ENCODE measurements at regions not wholly inside any gene's neighbourhood (a gene's known extent, or its start where the extent isn't known, plus 50 kb on each side); places are given as distances from the start of the nearest gene placed in this dataset.

- Histone ChIP-seq H3K4me3 (no peak overlapping the region), H3K27me3 (no peaks in the 10 kb centered on the region), H3F3A (ENCODE audit: low read depth) (no peaks in the 10 kb centered on the region), H3K4me1 (no peaks in the 10 kb centered on the region), H3K9ac (no peak overlapping the region), H3K79me2 (ENCODE audit: low read depth) (no peaks in the 10 kb centered on the region), H4K20me1 (ENCODE audit: low read depth) (no peaks in the 10 kb centered on the region), H3K9me3 (ENCODE audit: low read depth) (no peaks in the 10 kb centered on the region), H3K36me3 (no peaks in the 10 kb centered on the region), H2AFZ (replicated peaks) (no peak overlapping the region), H3K4me2 (no peak overlapping the region), H3K27ac (no peak overlapping the region)
- H3K36me3 Mint-ChIP-seq = no peaks in the 10 kb centered on the region
- H3K4me1 Mint-ChIP-seq = peaks cover 4% of the 10 kb centered on the region
- no peak overlapping the region for H3K27ac Mint-ChIP-seq
- H3K9me3 Mint-ChIP-seq = peaks cover 2% of the 10 kb centered on the region
- no peak for DNase-seq (ENCODE audit: low spot score)
- peaks cover 8% of the 10 kb centered on the region for H3K27me3 Mint-ChIP-seq (ENCODE audit: insufficient read depth, low read depth)
- no peak overlapping the region for H3K4me3 Mint-ChIP-seq
- TF ChIP-seq, protein P1, sequence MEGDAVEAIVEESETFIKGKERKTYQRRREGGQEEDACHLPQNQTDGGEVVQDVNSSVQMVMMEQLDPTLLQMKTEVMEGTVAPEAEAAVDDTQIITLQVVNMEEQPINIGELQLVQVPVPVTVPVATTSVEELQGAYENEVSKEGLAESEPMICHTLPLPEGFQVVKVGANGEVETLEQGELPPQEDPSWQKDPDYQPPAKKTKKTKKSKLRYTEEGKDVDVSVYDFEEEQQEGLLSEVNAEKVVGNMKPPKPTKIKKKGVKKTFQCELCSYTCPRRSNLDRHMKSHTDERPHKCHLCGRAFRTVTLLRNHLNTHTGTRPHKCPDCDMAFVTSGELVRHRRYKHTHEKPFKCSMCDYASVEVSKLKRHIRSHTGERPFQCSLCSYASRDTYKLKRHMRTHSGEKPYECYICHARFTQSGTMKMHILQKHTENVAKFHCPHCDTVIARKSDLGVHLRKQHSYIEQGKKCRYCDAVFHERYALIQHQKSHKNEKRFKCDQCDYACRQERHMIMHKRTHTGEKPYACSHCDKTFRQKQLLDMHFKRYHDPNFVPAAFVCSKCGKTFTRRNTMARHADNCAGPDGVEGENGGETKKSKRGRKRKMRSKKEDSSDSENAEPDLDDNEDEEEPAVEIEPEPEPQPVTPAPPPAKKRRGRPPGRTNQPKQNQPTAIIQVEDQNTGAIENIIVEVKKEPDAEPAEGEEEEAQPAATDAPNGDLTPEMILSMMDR (IDR thresholded peaks at IDR 0.05) = no peak
- TF ChIP-seq EZH2 (IDR thresholded peaks at IDR 0.05) (no peak), EZH2phosphoT487 (IDR thresholded peaks at IDR 0.05) (no peak)
These were observed 64.7 kb upstream of the DUSP5 start for GRCh38 chr10:110432814-110433565.

DNA sequence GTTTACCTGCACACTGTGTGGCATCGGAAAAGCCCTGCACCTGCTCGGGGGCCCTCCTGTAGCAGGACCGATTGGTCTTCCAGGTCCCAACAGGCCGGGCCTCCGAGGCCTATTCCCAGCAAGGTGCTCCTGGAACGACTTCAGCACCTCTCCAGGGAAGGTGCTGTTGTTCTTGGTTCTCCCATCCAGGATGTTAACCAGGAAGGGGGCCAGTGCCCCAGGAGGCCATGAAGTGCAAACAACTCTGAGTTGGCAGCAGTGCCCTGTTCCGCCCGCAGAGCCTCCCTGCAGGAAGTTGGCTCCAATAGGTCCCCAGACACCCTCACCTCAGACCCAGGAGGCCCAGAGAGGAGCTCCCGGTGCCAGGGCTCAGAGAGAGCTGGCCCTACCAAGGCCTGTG is 64.0 kb upstream of the DUSP5 start:
- Histone ChIP-seq H3K4me2 (no peak overlapping the region), H3K9me3 (ENCODE audit: low read depth) (no peaks in the 10 kb centered on the region), H3K4me3 (no peak overlapping the region), H3K9ac (no peak overlapping the region), H3F3A (ENCODE audit: low read depth) (no peaks in the 10 kb centered on the region), H4K20me1 (ENCODE audit: low read depth) (no peaks in the 10 kb centered on the region), H3K79me2 (ENCODE audit: low read depth) (no peaks in the 10 kb centered on the region), H2AFZ (replicated peaks) (no peak overlapping the region), H3K27ac (no peak overlapping the region), H3K36me3 (no peaks in the 10 kb centered on the region), H3K27me3 (no peaks in the 10 kb centered on the region), H3K4me1 (no peaks in the 10 kb centered on the region)
- TF ChIP-seq, protein P1 (IDR thresholded peaks at IDR 0.05) = no peak
- Mint-ChIP-seq H3K36me3 (no peaks in the 10 kb centered on the region), H3K4me1 (peaks cover 4% of the 10 kb centered on the region), H3K27me3 (ENCODE audit: insufficient read depth, low read depth) (peaks cover 5% of the 10 kb centered on the region), H3K4me3 (no peak overlapping the region), H3K9me3 (peaks cover 2% of the 10 kb centered on the region), H3K27ac (no peak overlapping the region)
- no peak for DNase-seq (ENCODE audit: low spot score)

DNA sequence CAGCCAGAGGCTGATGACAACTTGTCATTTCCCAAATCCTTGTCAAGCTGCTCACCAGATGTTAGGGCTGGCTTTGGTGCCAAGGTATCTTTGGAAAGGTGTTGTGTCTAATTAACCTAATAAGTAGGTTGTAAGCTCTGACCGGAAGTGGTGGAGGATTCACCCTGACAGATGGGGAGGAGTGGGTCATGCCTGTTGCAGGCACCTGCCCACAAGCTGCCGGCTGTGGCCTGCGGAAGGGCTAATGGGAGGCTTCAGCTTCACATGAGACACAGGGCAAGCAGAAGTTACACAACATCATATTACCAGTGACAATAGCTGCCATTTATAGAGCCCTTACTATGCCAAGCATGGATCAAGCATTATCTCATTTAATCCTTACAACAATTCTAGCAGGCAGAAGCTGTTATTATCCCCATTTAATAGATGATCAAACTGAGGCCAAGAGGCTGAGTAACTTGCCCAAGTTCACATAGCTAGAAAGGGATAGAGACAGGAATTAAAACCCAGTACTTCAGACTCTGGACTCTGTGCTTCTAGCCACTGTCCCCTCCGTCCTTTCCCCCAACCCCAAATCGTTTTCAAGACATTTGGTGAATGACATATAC is 63.1 kb upstream of the DUSP5 start:
- peaks cover 4% of the 10 kb centered on the region for H3K4me1 Mint-ChIP-seq
- peaks cover 2% of the 10 kb centered on the region for H3K9me3 Mint-ChIP-seq

More for the DNA sequence above, 63.1 kb upstream of the DUSP5 start:
- TF ChIP-seq EZH2 (IDR thresholded peaks at IDR 0.05) = no peak
- TF ChIP-seq EZH2phosphoT487 (IDR thresholded peaks at IDR 0.05) = no peak
- TF ChIP-seq, protein P1 (IDR thresholded peaks at IDR 0.05) = no peak
- H3K9ac ChIP-seq = no peak overlapping the region
- H3F3A ChIP-seq (ENCODE audit: low read depth) = no peaks in the 10 kb centered on the region
- no peak overlapping the region for H3K4me3 Mint-ChIP-seq
- H3K36me3 ChIP-seq = no peaks in the 10 kb centered on the region
- no peaks in the 10 kb centered on the region for H3K9me3 ChIP-seq (ENCODE audit: low read depth)
- no peak overlapping the region for H3K27ac Mint-ChIP-seq
- H3K36me3 Mint-ChIP-seq = no peaks in the 10 kb centered on the region
- peaks cover 5% of the 10 kb centered on the region for H3K27me3 Mint-ChIP-seq (ENCODE audit: insufficient read depth, low read depth)
- DNase-seq (ENCODE audit: low spot score) = no peak
- no peak overlapping the region for H3K4me3 ChIP-seq
- H3K27me3 ChIP-seq = no peaks in the 10 kb centered on the region
- H3K4me2 ChIP-seq = no peak overlapping the region
- no peak overlapping the region for H2AFZ ChIP-seq (replicated peaks)
- no peaks in the 10 kb centered on the region for H3K4me1 ChIP-seq
- H3K27ac ChIP-seq = no peak overlapping the region
- H4K20me1 ChIP-seq (ENCODE audit: low read depth) = no peaks in the 10 kb centered on the region
- H3K79me2 ChIP-seq (ENCODE audit: low read depth) = no peaks in the 10 kb centered on the region
